Prostate gland (tissue), 2 donors: ENCODE measurements at regions not wholly inside any gene's neighbourhood (a gene's known extent, or its start where the extent isn't known, plus 50 kb on each side); places are given as distances from the start of the nearest gene placed in this dataset.

Experiments
- CTCF ChIP-seq, 4 experiments: fragments of 200-600 bp in 2 of 4; fragments of 450-650 bp in 2 of 4; sonication (generic) in 2 of 4; IDR thresholded peaks; 1 replicate in 3 of 4; 2 replicates in 1 of 4; pipeline ENCODE4 v1.5.1; 2016 to 2019; ENCODE audit warnings: antibody characterized with exemption in 4 of 4, mild to moderate bottlenecking in 2 of 4, moderate library complexity in 2 of 4
- POLR2A ChIP-seq: fragments of 450-650 bp; IDR thresholded peaks from one replicate; pipeline ENCODE4 v1.6.1; 2016; ENCODE audit warnings: antibody characterized with exemption, mild to moderate bottlenecking
- POLR2AphosphoS5 ChIP-seq: sonication (generic); formaldehyde crosslinking; IDR thresholded peaks from one replicate; pipeline ENCODE4 v1.6.1; 2017; ENCODE audit warnings: antibody characterized with exemption

- TF ChIP-seq CTCF (IDR thresholded peaks at IDR 0.05) = no peak
- no peak for TF ChIP-seq POLR2AphosphoS5
- TF ChIP-seq POLR2A = no peak
Measured at GRCh38 chr6:22199771-22200170, 97.1 kb downstream of the PRL start.
